B cell (primary cell): ENCODE measurements at regions not wholly inside any gene's neighbourhood (a gene's known extent, or its start where the extent isn't known, plus 50 kb on each side); places are given as distances from the start of the nearest gene placed in this dataset.

Experiments used
- CTCF ChIP-seq: fragments of 200-600 bp; IDR thresholded peaks from one replicate; pipeline ENCODE4 v1.8.0; 2022; ENCODE audit warnings: antibody characterized with exemption, mild to moderate bottlenecking
- EZH2 ChIP-seq: IDR thresholded peaks from 2 replicates; pipeline ENCODE4 v1.6.1; 2012; ENCODE audit warnings: borderline replicate concordance, low read depth, mild to moderate bottlenecking, moderate library complexity, low read length; ENCODE audit not compliant: insufficient read depth, poor library complexity, severe bottlenecking

DNA sequence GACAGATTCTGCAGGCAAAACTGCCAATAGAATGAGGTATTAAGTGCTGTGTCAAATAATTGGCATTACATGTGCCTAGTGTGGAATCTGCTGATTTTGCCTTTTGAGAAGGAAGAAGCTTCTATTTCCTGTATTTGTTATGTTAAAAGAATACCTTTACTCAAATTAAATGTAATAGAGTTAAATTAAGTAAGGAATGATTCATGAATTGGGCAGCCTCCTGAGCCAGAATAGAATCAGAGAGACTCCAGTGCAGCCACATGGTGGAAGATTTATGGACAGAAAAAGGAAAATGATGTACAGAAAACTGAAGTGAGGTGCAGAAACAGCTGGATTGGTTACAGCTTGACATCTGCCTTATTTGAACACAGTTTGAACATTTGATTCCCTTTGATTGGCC lies 464.4 kb upstream of the SEMA6A start:
- TF ChIP-seq CTCF (no peak), EZH2 (no peak)
